ENCODE measurements at regions not wholly inside any gene's neighbourhood (a gene's known extent, or its start where the extent isn't known, plus 50 kb on each side); places are given as distances from the start of the nearest gene placed in this dataset.

DNA sequence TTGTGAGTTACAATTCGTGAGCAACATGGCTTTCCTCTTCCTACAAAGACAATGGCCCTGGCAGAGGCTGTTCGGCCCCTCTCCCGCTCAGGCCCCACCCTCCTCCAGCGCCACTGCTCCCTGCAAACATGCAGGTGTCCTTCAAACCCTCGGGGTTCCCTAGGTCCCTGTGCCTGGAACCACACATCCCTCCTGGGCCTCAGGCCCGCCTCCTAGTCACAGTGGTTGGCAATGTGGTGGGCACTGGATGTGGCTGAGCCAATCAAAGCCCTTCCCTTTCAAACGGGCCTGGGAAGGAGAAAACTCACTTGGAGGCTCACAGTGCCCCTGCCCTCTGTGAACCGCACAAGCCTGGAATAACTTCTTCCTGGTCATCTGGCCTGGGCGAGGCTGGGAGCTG is 147.2 kb downstream of the TFAP2C start:
- no peak for DNase-seq
- intact Hi-C loops (cut with DNase I; ENCODE audit: low total_unique reads) = no loop called here
- Histone ChIP-seq H3K4me1 (no peaks in the 10 kb centered on the region), H3K27me3 (replicated peaks in 1 of 7) (peaks cover 0 to 38% (median 5%) of the 10 kb centered on the region in 7 donors), H3K36me3 (no peaks in the 10 kb centered on the region), H3K9me3 (no peaks in the 10 kb centered on the region), H3K27ac (no peak overlapping the region), H3K4me3 (no peak overlapping the region)
- TF ChIP-seq, protein P1, sequence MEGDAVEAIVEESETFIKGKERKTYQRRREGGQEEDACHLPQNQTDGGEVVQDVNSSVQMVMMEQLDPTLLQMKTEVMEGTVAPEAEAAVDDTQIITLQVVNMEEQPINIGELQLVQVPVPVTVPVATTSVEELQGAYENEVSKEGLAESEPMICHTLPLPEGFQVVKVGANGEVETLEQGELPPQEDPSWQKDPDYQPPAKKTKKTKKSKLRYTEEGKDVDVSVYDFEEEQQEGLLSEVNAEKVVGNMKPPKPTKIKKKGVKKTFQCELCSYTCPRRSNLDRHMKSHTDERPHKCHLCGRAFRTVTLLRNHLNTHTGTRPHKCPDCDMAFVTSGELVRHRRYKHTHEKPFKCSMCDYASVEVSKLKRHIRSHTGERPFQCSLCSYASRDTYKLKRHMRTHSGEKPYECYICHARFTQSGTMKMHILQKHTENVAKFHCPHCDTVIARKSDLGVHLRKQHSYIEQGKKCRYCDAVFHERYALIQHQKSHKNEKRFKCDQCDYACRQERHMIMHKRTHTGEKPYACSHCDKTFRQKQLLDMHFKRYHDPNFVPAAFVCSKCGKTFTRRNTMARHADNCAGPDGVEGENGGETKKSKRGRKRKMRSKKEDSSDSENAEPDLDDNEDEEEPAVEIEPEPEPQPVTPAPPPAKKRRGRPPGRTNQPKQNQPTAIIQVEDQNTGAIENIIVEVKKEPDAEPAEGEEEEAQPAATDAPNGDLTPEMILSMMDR (IDR thresholded peaks at IDR 0.05 in 8 of 11, conservative IDR thresholded peaks at IDR 0.05 in 3 of 11) = no peak
- TF ChIP-seq POLR2AphosphoS5 (IDR thresholded peaks at IDR 0.05) = no peak
- WGBS, 5 donors = 55 to 71% (median 67%) methylated on average over 8 to 9 of the region's 9 CpGs

DNA sequence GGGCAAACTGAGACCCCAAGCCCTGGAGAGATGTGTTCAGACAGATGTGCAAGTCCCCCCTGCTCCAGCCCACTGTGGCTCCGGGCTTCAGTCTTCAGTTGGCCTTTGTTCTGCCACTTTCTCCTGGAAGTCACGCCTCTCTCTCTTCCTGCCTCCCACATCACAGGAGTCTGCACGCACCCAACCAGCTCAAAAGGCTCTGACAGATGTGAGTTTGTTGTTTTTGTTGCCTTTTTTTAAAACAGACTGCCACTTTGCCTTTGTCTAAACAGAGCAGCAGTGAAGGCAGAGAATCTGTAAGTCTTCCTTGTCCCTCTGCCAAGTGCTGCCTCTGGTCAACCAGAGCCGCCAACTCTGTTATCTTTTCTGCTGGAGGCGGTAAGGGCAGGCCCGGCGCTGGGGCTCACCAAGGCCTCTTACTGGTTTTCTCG is 149.7 kb downstream of the TFAP2C start:
- Histone ChIP-seq H3K4me3 (no peak overlapping the region), H3K36me3 (no peaks in the 10 kb centered on the region), H3K27me3 (replicated peaks in 1 of 7) (peaks cover 0 to 54% (median 5%) of the 10 kb centered on the region in 7 donors), H3K27ac (no peak overlapping the region), H3K4me1 (no peaks in the 10 kb centered on the region), H3K9me3 (no peaks in the 10 kb centered on the region)
- 31 to 40% (median 37%) methylated on average over 8 of the region's 8 CpGs for WGBS, 5 donors
- DNase-seq = peak; percentile 37
- intact Hi-C loops (cut with DNase I; ENCODE audit: low total_unique reads) = no loop called here
- TF ChIP-seq, protein P1 (IDR thresholded peaks at IDR 0.05 in 8 of 11, conservative IDR thresholded peaks at IDR 0.05 in 3 of 11) = no peak
- TF ChIP-seq POLR2AphosphoS5 (IDR thresholded peaks at IDR 0.05) = no peak
- TF ChIP-seq POLR2A (IDR thresholded peaks at IDR 0.05) = no peak

DNA sequence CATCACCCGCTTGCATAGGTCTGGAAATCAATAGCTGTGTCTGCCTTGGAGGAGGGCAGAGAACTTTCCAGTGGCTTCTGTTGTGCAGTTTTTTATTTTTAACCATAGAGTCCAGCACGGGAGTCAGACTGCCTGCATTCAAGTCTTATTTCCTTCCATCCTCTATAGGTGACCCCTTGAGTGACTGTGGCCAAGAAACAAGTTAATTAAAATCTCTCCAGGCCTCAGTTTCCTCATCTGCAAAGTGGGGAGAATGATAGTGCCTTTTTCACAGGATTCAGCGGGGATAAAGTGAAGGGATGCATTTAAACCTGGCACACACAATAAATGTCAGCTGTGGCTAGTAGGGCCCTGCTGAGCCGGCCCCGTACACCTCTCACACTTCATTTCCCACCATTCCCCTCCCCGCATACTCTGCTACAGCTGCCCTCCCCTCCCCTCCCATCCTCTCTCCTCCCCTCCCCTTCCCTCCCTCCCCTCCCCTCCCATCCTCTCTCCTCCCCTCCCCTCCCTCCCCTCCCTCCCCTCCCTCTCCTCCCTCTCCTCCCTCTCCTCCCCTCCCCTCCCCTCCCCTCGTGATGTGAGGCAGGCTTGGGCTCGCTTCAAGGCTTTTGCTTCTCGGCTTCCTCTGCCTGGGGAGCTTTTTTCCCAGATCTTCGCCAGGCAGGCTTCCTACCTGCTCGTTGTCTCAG is 150.5 kb downstream of the TFAP2C start:
- H3K4me1 ChIP-seq = no peaks in the 10 kb centered on the region
- WGBS, 5 donors = 59 to 66% (median 63%) methylated on average over 9 to 11 of the region's 11 CpGs
- H3K4me3 ChIP-seq = no peak overlapping the region
- H3K27ac ChIP-seq = no peak overlapping the region
- H3K27me3 ChIP-seq (replicated peaks in 1 of 7) = peaks cover 0 to 57% (median 5%) of the 10 kb centered on the region in 7 donors
- TF ChIP-seq POLR2A (IDR thresholded peaks at IDR 0.05) = no peak
- TF ChIP-seq POLR2AphosphoS5 (IDR thresholded peaks at IDR 0.05) = no peak
- TF ChIP-seq, protein P1 (IDR thresholded peaks at IDR 0.05 in 8 of 11, conservative IDR thresholded peaks at IDR 0.05 in 3 of 11) = no peak
- no peaks in the 10 kb centered on the region for H3K36me3 ChIP-seq
- intact Hi-C loops (cut with DNase I; ENCODE audit: low total_unique reads) = no loop called here
- H3K9me3 ChIP-seq = no peaks in the 10 kb centered on the region
- peak; percentile 14 for DNase-seq

DNA sequence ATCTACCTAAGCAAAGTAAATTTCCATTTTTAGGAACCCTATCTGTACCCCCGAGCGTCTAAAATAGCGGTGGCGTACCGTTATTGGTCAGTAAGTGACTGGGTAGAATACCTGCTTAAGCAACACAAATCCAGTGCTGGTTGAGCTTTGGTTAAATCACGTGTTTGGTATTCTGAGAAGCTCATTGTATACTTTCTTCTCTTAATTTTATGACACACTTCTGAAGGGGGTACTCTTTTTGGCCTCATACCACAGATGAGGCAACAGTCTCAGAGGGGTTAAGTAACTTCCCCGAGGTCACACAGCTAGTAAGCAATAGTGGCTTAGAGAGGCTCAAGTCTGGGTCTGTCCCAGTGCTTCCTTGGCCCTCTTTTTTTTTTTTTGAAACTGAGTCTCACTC is 151.2 kb downstream of the TFAP2C start:
- DNase-seq = peak; percentile 1
- H3K4me3 ChIP-seq = no peak overlapping the region
- intact Hi-C loops (cut with DNase I; ENCODE audit: low total_unique reads) = no loop called here
- H3K4me1 ChIP-seq = no peaks in the 10 kb centered on the region
- peaks cover 0 to 57% (median 5%) of the 10 kb centered on the region in 7 donors for H3K27me3 ChIP-seq (replicated peaks in 1 of 7)
- no peaks in the 10 kb centered on the region for H3K36me3 ChIP-seq
- no peak overlapping the region for H3K27ac ChIP-seq
- WGBS, 5 donors = 58 to 70% (median 69%) methylated on average over 7 of the region's 7 CpGs
- no peak for TF ChIP-seq POLR2AphosphoS5 (IDR thresholded peaks at IDR 0.05)
- no peak for TF ChIP-seq POLR2A (IDR thresholded peaks at IDR 0.05)
- TF ChIP-seq, protein P1 (IDR thresholded peaks at IDR 0.05 in 8 of 11, conservative IDR thresholded peaks at IDR 0.05 in 3 of 11) = no peak
- H3K9me3 ChIP-seq = no peaks in the 10 kb centered on the region
